GF-D8 (cell line): ENCODE measurements at regions not wholly inside any gene's neighbourhood (a gene's known extent, or its start where the extent isn't known, plus 50 kb on each side); places are given as distances from the start of the nearest gene placed in this dataset.
"Not testable (repeated sequence)": the region's sequence is repeated elsewhere in the genome, so short reads cannot be mapped to it uniquely, and the experiment has no call there.

Experiments
- DNase-seq: peaks from one replicate; lab custom pipeline; 2025; lab: John Stamatoyannopoulos, UW

DNA sequence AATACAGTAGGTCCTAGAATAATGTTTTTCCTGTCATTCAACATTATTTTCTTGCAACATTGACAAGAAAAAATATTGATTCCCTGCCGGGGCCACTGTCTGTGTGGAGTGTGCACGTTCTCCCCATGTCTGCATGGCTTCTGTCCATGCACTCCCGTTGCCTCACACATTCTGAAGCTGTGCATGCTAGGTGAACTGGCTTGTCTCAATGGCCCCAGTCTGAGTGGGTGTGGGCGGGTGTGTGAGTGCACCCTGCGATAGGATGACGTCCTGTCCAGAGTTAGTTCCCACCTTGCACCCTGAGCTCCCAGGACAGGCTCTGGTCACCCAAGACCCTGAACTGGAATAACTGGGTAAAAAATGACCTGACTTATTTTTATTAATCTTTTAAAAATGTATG lies 186.1 kb downstream of the CAND1 start:
- no peak for DNase-seq

DNA sequence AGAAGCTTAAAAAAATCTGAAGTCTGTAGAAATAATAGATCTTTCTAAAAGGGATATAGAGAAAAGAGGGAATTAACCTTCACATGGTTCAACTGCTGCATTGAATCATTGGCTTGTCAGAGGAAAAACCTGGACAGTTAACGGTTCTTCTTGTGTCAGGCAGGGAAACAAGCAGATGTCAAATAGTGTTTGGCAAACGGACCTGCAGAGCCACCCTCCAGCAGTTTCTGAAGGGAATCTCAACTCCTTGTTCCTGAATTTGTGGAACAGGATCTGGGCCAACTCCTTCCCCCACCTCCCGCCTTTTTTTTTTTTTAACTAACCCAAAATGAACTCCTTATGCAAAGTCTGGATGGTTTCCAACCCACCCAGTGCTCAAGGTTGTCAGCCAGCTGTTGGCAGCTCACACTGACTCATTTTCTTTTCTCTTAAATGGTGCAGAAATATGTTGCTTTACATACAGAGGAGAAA lies 187.3 kb downstream of the CAND1 start:
- no peak for DNase-seq

- no peak for DNase-seq
Measured at GRCh38 chr12:67457136-67457535, 188.0 kb downstream of the CAND1 start.

DNA sequence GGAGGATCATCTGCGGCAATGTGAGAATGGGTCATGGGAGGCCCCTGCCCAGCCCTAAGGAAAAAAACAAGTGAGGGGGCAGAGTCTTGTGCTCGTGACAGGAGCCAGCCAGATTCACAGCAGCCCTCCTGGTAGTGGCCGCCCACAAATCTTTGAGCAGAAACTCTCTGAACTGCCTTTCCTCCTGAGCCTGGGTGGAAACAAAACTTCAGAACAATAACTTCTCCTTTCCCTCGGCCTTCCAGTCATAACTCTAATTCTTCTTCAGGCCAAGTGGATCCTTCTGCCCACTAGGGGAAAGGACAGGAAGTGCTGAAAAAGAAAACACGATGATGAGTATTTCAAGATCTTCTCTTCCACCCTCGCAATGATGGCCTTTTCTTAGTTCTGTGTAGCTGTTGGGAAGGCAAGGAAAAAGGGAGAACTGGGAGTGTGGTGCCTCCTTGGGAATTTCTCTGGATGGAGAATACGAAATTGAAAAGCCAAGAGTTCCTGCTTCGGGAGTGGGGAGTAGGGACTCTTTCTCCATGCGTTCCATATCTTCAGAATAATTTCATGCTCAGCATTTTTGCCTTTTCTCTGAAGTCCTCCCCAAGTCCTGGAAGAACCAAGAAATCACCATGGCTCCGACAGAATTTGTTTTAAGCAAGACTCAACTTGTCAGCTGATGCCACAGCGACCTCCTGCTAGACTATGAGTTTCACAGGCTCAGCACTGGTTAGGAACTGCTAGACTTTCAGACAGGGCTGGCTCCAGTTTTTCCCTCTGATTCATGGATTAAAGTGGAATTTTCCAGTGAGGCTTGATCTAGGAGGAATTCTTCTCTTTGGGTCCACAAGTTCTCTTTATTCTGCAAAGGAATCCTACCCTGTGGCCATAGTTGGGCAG lies 188.9 kb downstream of the CAND1 start:
- no peak for DNase-seq

- DNase-seq = no peak
Measured at GRCh38 chr12:67459173-67459572, 189.4 kb upstream of the DYRK2 start.

GRCh38 chr12:67459578-67459977 lies 189.0 kb upstream of the DYRK2 start:
- no peak for DNase-seq

DNA sequence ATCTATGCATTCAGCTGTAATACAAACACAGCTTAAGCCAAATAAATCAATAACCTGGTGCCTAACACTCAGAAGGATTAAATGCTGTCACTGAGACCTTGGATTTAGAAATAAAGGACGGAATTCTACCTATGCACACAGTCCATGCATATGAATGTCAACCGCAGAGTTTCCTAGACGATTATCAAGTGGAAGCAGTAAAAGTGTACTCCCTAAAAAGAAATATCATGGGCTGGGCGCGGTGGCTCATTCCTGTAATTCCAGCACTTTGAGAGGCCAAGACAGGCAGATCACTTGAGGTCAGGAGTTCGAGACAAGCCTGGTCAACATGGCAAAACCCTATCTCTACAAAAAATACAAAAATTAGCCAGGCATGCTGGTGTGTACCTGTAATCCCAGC lies 188.2 kb upstream of the DYRK2 start:
- no peak for DNase-seq

DNA sequence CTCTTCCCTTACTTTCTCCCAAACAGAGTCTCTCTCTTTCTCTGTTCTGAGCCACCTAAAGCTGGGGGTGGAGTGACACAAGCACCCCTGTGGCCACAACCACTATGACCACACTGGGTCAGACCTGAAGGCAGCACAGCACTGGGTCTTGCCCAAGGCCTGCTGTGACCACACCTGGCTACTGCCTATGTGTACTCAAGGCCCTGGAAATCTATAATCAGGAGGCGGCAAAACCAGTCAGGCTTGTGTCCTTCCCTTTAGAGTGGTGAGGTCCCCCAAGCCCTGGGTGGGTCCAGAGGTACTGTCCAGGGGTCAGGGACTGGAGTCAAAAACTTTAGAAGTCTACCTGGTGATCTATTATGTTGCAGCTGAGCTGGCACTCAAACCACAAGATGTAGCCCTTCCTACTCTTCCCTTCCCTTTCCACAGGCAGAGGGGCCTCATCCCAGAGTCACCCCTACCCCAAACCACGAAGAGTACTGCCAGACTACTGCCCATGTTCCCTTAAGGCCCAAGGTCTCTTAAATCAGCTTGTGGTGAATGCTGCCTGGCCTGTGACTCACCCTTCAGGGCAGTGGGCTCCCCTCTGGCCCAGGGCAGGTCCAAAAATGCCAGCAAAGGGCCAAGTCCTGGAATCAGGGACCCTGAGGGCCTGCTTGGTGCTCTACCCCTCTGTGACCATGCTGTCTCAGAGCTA lies 179.8 kb upstream of the DYRK2 start:
- no peak for DNase-seq

DNA sequence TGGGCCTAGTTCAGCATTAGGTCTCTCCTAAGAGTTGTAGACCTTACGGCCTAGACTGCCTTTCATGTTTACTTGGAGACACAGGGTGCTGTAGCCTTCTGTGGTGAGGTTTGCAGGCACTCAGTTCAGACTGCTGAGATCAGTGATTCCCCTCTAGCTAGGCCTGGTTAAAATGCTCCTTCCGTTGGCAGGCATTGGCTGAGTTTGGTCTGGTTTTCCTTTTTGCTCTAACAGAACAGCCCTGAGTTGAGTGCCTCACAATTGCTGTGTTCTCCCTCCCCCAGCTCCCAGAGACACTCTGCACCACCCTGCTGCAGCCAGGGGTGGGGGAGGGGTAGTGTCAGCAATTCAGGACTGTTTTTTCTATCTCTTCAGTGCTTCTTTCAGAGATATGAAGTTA lies 178.9 kb upstream of the DYRK2 start:
- no peak for DNase-seq

- DNase-seq = no peak
Measured at GRCh38 chr12:67471810-67472209, 176.7 kb upstream of the DYRK2 start.

- no peak for DNase-seq
Measured at GRCh38 chr12:67472539-67472938, 176.0 kb upstream of the DYRK2 start.

DNA sequence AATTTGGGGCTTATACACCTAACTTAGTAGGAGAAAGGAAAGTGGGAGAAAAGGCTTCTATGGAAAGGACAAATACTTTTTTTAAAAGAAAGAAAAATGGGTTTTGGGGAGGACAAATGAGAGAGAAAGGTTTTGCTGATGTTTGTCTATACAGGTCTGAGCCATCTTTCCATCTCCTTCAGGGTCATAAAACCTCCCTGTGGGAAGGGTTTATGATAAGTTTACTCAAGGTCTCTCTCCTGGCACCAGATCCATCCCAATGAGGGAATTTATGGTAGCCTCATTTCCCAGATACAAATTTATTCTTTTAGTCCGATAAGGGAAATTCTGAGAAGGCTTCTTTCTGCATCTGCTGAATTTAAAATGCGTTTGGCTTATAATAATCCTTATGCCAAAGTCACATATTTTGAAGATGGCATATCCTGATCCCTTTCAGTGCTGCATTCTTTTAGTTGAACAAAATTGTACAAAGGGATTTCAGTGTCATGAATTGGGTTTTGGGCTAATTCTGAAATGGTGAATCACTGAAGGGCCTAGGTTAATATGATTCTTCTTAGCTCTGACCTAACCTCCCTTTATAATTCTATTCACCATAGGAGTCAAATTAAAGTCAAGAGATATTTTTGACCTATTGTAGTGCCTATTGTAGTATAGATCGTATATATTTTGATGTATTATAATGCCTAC lies 173.5 kb upstream of the DYRK2 start:
- DNase-seq = no peak

DNA sequence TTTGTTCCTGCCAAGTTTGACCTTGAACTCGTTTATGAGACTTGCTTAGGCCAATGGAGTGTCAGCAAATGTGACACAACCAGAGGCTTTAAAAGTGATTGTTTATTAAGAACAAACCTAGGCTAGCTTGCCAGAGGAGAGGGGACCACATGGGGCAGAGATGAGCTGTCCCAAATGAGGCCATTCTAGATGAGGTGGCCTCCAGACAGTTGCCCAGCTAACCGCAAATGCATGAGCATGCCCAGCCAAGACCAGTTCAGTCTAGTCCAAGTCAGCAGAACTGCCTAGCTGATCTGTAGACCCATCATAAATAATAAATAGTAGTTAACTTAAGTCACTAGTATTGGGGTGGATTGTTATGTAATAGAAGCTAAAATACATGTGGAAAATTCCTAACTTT lies 172.8 kb upstream of the DYRK2 start:
- no peak for DNase-seq

DNA sequence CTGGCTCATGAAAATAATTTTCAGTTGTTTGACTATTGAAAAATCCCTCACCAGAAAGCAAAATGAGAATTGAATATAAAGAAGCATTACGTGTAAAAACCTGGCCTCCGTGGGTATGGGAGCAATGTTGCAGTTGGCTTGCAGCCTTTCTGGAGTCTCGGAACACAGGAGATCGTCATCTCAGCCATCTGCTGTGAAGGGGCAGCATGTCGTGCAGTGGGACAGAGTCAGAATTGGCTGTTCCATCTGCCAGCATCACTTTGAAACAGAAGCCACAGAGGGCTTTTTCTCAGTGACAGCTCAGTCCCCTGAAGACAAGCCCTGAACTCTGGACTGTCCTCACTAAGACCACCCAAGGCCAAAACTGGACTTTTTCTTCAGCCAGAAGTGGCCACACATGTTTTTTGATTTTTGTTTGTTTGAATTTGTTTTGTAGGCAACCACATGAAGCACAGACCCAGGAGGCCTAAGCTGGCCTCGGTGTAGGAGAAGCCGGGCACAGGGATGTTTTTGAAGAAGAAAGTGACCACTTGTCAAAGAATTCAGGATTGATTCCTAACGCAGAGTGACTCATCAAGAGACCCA lies 170.8 kb upstream of the DYRK2 start:
- no peak for DNase-seq

DNA sequence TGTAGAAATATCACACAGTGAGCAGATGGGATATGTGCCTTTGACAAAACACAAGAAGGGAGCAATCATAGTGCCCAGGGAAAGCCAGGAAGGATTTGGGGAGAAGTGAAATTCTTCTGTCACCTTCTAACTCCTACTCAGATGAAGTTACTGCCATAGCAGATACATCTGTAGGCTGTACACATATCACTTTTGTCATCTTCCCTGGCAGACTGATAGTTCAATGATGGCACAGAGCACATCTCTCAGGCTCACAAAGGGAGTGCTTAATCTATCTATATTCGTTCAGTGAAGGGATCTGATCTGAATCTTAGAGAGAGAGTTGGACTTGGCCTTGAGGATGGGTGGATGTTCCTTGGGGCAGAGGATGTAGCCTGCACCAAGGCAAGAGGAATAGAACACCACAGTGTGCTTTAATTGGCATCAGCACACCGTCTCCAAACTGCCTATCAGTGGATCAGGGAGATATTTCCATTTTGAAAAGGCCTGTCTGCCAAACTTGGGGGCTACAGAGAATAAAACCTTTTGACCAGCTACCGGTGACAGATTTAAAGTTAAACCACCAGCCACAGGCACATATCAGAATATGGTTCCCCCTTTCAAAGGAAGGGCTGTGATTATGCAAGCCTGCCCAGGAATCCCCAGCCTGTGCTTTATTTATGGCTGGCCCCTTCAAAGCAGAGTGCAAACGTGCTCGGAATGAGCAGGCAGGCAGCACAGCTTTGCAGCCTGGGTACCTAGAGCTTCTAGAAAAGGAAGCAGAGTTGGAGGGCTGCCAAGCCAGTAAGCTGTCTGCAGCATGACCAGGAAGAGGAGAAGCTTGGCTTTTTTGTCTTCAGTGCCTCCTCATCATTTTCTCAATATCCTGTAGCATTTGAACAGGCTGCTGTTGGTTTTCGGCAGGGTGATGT lies 165.5 kb upstream of the DYRK2 start:
- DNase-seq = peak; percentile 80

- no peak for DNase-seq
Measured at GRCh38 chr12:67483871-67484554, 164.5 kb upstream of the DYRK2 start.

DNA sequence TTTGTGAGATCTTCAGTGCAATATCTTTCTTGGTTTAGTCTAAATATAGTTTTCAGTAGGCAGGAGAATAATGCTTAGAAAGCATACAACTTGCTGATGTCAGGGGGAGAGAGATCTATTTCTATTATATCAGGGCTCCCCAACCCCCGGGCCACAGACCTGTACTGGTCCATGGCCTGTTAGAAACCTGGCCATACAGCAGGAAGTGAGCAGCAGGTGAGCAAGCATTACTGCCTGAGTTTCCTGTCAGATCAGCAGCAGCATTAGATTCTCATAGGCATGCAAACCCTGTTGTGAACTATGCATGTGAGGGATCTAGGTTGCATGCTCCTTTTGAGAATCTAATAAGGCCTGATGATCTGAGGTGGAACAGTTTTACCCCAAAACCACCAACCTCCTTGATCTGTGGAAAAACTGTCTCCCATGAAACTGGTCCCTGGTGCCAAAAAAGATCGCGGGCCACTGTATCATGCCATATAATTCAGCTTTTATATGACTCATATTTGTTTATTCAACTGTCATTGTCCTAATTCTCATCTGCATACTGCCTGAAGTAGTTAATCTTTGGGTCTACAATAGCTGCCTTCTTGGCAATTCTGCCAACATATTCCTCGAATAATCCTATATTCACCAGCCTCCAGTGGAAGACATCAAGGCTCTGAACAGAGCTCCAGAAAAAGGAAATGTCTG lies 163.6 kb upstream of the DYRK2 start:
- no peak for DNase-seq

DNA sequence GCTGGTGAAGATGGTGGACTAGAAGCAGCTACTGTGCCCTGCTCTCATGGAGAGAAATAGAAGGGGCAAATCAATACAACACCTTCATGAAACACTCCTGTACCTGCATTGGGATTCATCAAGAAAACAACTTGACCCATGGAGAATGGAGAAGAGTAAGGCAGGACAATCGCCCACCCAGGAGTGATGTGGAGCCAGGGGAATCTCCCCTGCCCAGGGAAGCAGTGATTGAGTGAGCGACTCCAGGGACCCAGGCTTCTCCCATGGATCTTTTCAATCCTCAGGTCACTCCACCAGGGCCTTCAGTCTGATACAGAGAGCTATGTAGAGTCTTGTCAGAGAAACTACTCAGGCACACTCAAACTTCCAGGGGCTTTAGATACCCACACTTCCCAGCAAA lies 161.9 kb upstream of the DYRK2 start:
- DNase-seq = no peak

- DNase-seq = not testable (repeated sequence)
Measured at GRCh38 chr12:67488349-67488748, 160.2 kb upstream of the DYRK2 start.

DNA sequence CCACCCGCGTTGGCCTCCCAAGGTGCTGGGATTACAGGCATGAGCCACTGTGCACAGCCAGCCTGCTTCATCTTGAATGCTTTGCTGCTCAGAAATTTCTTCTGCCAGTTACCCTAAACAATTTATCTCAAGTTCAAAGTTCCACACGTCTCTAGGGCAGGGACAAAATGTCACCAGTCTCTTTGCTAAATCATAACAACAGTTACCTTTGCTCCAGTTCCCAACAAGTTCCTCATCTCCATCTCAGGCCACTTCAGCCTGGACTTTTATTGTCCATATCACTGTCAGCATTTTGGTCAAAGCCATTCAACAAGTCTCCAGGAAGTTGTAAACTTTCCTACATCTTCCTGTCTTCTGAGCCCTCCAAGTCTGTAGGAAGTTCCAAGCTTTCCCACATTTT lies 159.5 kb upstream of the DYRK2 start:
- no peak for DNase-seq
